H9 (cell line): ENCODE measurements at regions not wholly inside any gene's neighbourhood (a gene's known extent, or its start where the extent isn't known, plus 50 kb on each side); places are given as distances from the start of the nearest gene placed in this dataset.

Experiments
- DNase-seq: peaks from one replicate; pipeline ENCODE4 v3.0.0-alpha.2; 2017
- H2AFZ ChIP-seq: one replicate; pipeline ENCODE4 v1.6.1; 2013; ENCODE audit warnings: mild to moderate bottlenecking, low read length, control low read depth, moderate library complexity
- H2AK5ac ChIP-seq: 2 replicates; pipeline ENCODE4 v1.6.1; 2013; ENCODE audit warnings: low read length, control low read depth, mixed read lengths; ENCODE audit not compliant: insufficient read length
- H2BK120ac ChIP-seq: one replicate; pipeline ENCODE4 v1.6.1; 2013; ENCODE audit warnings: low read depth, mild to moderate bottlenecking, low read length, control low read depth, inconsistent platforms; ENCODE audit not compliant: poor library complexity, severe bottlenecking
- H2BK12ac ChIP-seq: 2 replicates; pipeline ENCODE4 v1.6.1; 2013; ENCODE audit warnings: low read length, control low read depth, mixed read lengths, low read depth; ENCODE audit not compliant: insufficient read length
- H2BK15ac ChIP-seq: 2 replicates; pipeline ENCODE4 v1.6.1; 2013; ENCODE audit warnings: low read depth, low read length, control low read depth
- H2BK20ac ChIP-seq: one replicate; pipeline ENCODE4 v1.6.1; 2013; ENCODE audit warnings: low read depth, mild to moderate bottlenecking, low read length, control low read depth, inconsistent platforms; ENCODE audit not compliant: poor library complexity, severe bottlenecking
- H2BK5ac ChIP-seq: 2 replicates; pipeline ENCODE4 v1.6.1; 2013; ENCODE audit warnings: low read length, control low read depth, mixed read lengths; ENCODE audit not compliant: insufficient read length
- H3K14ac ChIP-seq: 2 replicates; pipeline ENCODE4 v1.6.1; 2013; ENCODE audit warnings: low read length, control low read depth; ENCODE audit not compliant: insufficient read depth
- H3K18ac ChIP-seq: 2 replicates; pipeline ENCODE4 v1.6.1; 2013; ENCODE audit warnings: low read depth, mild to moderate bottlenecking, mixed read lengths, low read length, control low read depth; ENCODE audit not compliant: insufficient read length
- H3K23ac ChIP-seq: 2 replicates; pipeline ENCODE4 v1.6.1; 2013; ENCODE audit warnings: low read length, control low read depth, mixed read lengths, low read depth; ENCODE audit not compliant: insufficient read length
- H3K23me2 ChIP-seq: 2 replicates; pipeline ENCODE4 v1.6.1; 2013; ENCODE audit warnings: low read depth, mild to moderate bottlenecking, mixed read lengths, low read length, control low read depth; ENCODE audit not compliant: insufficient read length, poor library complexity, severe bottlenecking
- H3K27ac ChIP-seq: 2 replicates; pipeline ENCODE4 v1.5.1; 2013; ENCODE audit warnings: low read length, control low read depth, mixed read lengths, low read depth; ENCODE audit not compliant: insufficient read length
- H3K27me3 ChIP-seq: 2 replicates; pipeline ENCODE4 v1.6.1; 2013; ENCODE audit warnings: low read length, control low read depth, inconsistent platforms; ENCODE audit not compliant: insufficient read depth
- H3K4ac ChIP-seq: 2 replicates; pipeline ENCODE4 v1.6.1; 2013; ENCODE audit warnings: low read depth, mild to moderate bottlenecking, control low read depth, inconsistent platforms, low read length, moderate library complexity
- H3K4me1 ChIP-seq: 2 replicates; pipeline ENCODE4 v1.6.1; 2013; ENCODE audit warnings: low read length, control low read depth, inconsistent platforms; ENCODE audit not compliant: insufficient read depth
- H3K4me2 ChIP-seq: 2 replicates; pipeline ENCODE4 v1.6.1; 2013; ENCODE audit warnings: low read length, control low read depth, mixed read lengths; ENCODE audit not compliant: insufficient read length, insufficient read depth
- H3K56ac ChIP-seq: 2 replicates; pipeline ENCODE4 v1.6.1; 2013; ENCODE audit warnings: low read depth, mild to moderate bottlenecking, mixed read lengths, low read length, control low read depth; ENCODE audit not compliant: insufficient read length
- H3K79me1 ChIP-seq: 2 replicates; pipeline ENCODE4 v1.6.1; 2013; ENCODE audit warnings: low read depth, mild to moderate bottlenecking, moderate library complexity, low read length, control low read depth, inconsistent platforms; ENCODE audit not compliant: insufficient read depth, poor library complexity, severe bottlenecking
- H3K79me2 ChIP-seq: 2 replicates; pipeline ENCODE4 v1.6.1; 2013; ENCODE audit warnings: low read length, control low read depth, inconsistent platforms; ENCODE audit not compliant: insufficient read depth
- H3K9ac ChIP-seq: 2 replicates; pipeline ENCODE4 v1.6.1; 2013; ENCODE audit warnings: low read length, control low read depth, mixed read lengths; ENCODE audit not compliant: insufficient read length; ENCODE audit errors: extremely low read depth
- H3K9me3 ChIP-seq: one replicate; pipeline ENCODE4 v1.6.1; 2013; ENCODE audit warnings: low read depth, low read length, inconsistent platforms; ENCODE audit not compliant: control insufficient read depth
- H3T11ph ChIP-seq: one replicate; pipeline ENCODE4 v1.6.1; 2013; ENCODE audit warnings: mild to moderate bottlenecking, low read length, control low read depth, inconsistent platforms
- H4K20me1 ChIP-seq: one replicate; pipeline ENCODE4 v1.6.1; 2013; ENCODE audit not compliant: control insufficient read depth, insufficient read length, insufficient read depth
- H4K5ac ChIP-seq: 2 replicates; pipeline ENCODE4 v1.6.1; 2013; ENCODE audit warnings: low read depth, mild to moderate bottlenecking, mixed read lengths, low read length, control low read depth; ENCODE audit not compliant: insufficient read length
- H4K8ac ChIP-seq: replicated peaks from 2 replicates; pipeline ENCODE4 v1.6.1; 2013; ENCODE audit warnings: low read length, control low read depth, mixed read lengths, low read depth; ENCODE audit not compliant: insufficient read length
- H4K91ac ChIP-seq: 2 replicates; pipeline ENCODE4 v1.6.1; 2013; ENCODE audit warnings: low read depth, mild to moderate bottlenecking, moderate library complexity, mixed read lengths, low read length, control low read depth; ENCODE audit not compliant: insufficient read length
- H3K27ac Mint-ChIP-seq, 3 experiments: 2 replicates in 2 of 3; 3 replicates in 1 of 3; pipeline ENCODE4 v1.8.0; 2020 to 2021; ENCODE audit warnings: mixed read lengths in 3 of 3, mild to moderate bottlenecking in 1 of 3, moderate library complexity in 1 of 3
- H3K27me3 Mint-ChIP-seq: 2 replicates; pipeline ENCODE4 v1.8.0; 2021; ENCODE audit warnings: low read depth, mild to moderate bottlenecking, moderate library complexity, mixed read lengths
- H3K36me3 Mint-ChIP-seq, 3 experiments: 2 replicates in 2 of 3; 3 replicates in 1 of 3; pipeline ENCODE4 v1.8.0; 2020 to 2021; ENCODE audit warnings: low read depth in 3 of 3, mixed read lengths in 3 of 3; ENCODE audit not compliant: insufficient read depth in 1 of 3
- H3K4me1 Mint-ChIP-seq, 2 experiments: 2 replicates each; pipeline ENCODE4 v1.8.0; 2020; ENCODE audit warnings: mixed read lengths in 2 of 2
- H3K4me3 Mint-ChIP-seq, 2 experiments: 2 replicates in 1 of 2; 3 replicates in 1 of 2; pipeline ENCODE4 v1.8.0; 2020 to 2021; ENCODE audit warnings: mild to moderate bottlenecking in 2 of 2, mixed read lengths in 2 of 2, moderate library complexity in 1 of 2
- H3K9me3 Mint-ChIP-seq, 2 experiments: 2 replicates in 1 of 2; 3 replicates in 1 of 2; pipeline ENCODE4 v1.8.0; 2020; ENCODE audit warnings: mild to moderate bottlenecking in 2 of 2, mixed read lengths in 2 of 2, moderate library complexity in 1 of 2
- CTCF ChIP-seq: fragments of 200-600 bp; sonication (generic); conservative IDR thresholded peaks from 3 replicates; pipeline ENCODE4 v1.8.0; 2021; ENCODE audit warnings: antibody characterized with exemption, mild to moderate bottlenecking
- WGBS: extraction: QIAGEN DNeasy Blood & Tissue Kit; methylation state at CpG from one replicate; pipeline ENCODE4 v1.1.7; 2013; ENCODE audit warnings: missing lambda C conversion rate, low lambda C conversion rate, mixed read lengths; ENCODE audit not compliant: insufficient read length; ENCODE audit errors: extremely low coverage; 5-methylcytosine and 5-hydroxymethylcytosine counted together

GRCh38 chr11:26134481-26135355 lies 197.2 kb upstream of the ANO3 start:
- no peak overlapping the region for H4K8ac ChIP-seq
- Mint-ChIP-seq H3K27me3 (no peaks in the 10 kb centered on the region), H3K36me3 (no peaks in the 10 kb centered on the region), H3K27ac (no peak overlapping the region; a peak in 1 of 7 replicates), H3K4me3 (no peak overlapping the region), H3K9me3 (no peaks in the 10 kb centered on the region; a peak in 1 of 5 replicates), H3K4me1 (no peaks in the 10 kb centered on the region)
- no peaks in the 10 kb centered on the region for H3K23me2 ChIP-seq
- H3K79me1 ChIP-seq, result no peaks in the 10 kb centered on the region
- no peak overlapping the region for H3K4ac ChIP-seq
- no peak overlapping the region for H3K4me2 ChIP-seq
- H2AK5ac ChIP-seq, result no peak overlapping the region
- no peak overlapping the region for H2BK120ac ChIP-seq
- no peak overlapping the region for H4K5ac ChIP-seq
- no peak overlapping the region for H2BK12ac ChIP-seq
- no peaks in the 10 kb centered on the region for H3K4me1 ChIP-seq
- H3T11ph ChIP-seq, result no peak overlapping the region
- H3K79me2 ChIP-seq, result no peaks in the 10 kb centered on the region
- H3K18ac ChIP-seq, result no peak overlapping the region
- H2BK5ac ChIP-seq, result no peak overlapping the region
- no peak overlapping the region for H3K9ac ChIP-seq
- no peak overlapping the region for H4K91ac ChIP-seq
- H3K27me3 ChIP-seq, result no peaks in the 10 kb centered on the region
- H3K14ac ChIP-seq, result no peak overlapping the region
- no peak overlapping the region for H2BK20ac ChIP-seq
- no peak overlapping the region for H3K27ac ChIP-seq
- no CpG with 5 or more reads among the region's 6 CpGs for WGBS
- H3K9me3 ChIP-seq, result no peaks in the 10 kb centered on the region
- peak; percentile 67 for TF ChIP-seq CTCF
- peak; percentile 35 for DNase-seq
- H2BK15ac ChIP-seq, result no peak overlapping the region
- no peak overlapping the region for H3K56ac ChIP-seq
- H2AFZ ChIP-seq, result no peak overlapping the region
- H4K20me1 ChIP-seq, result no peaks in the 10 kb centered on the region
- H3K23ac ChIP-seq, result no peak overlapping the region
